ENCODE measurements at regions not wholly inside any gene's neighbourhood (a gene's known extent, or its start where the extent isn't known, plus 50 kb on each side); places are given as distances from the start of the nearest gene placed in this dataset.

DNA sequence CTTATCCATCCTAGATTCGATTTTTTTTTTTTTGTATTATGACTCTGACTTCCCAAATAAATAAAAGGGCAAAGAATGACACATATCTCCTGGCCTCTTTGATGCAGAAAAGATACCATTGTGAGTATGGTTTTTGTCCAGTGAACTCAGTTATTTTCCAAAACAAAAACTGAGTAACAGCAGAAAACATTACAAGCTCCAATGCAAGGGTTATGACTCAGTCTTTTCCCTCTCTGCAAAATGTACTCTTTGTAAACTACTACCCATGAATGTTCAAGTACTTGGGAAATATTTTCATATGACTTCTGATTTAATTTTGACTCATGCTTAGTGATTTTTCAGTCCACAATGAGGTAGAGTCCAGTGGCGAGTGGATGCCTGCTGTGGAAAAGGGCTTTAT is 355.3 kb downstream of the RNF144B start:
- peak; percentile 31 for DNase-seq (ENCODE audit: low read depth, low spot score)
- no peak overlapping the region for H3K27ac ChIP-seq

GRCh38 chr6:18746727-18747126 is 359.6 kb downstream of the RNF144B start:
- no peak for DNase-seq (ENCODE audit: low read depth, low spot score)

DNA sequence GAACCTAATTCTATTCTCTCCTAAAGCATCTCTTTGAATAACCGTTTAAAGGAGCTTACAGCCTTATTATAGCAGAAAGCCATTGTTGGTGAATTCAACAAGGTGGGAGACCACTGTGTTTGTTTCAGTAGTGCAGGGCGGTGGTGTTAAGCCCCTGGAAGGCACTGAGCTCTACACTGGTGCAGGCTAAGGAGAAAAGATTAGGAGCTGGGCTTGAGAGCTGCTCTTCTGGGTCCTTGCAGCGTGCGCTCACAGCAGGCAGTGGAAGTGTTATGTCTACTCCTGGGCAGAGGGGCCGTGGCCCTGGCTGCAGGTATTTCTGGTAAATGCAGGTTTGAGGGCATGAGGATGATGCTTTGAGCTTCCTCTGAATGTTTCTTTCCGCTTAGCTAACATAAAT is 361.2 kb downstream of the RNF144B start:
- DNase-seq (ENCODE audit: low read depth, low spot score), result no peak
- H3K27ac ChIP-seq, result no peak overlapping the region

More at GRCh38 chr6:18746727-18747126, 359.6 kb downstream of the RNF144B start:
- H3K27ac ChIP-seq, result no peak overlapping the region

- no peak for DNase-seq (ENCODE audit: low read depth, low spot score)
- no peak overlapping the region for H3K27ac ChIP-seq
Measured at GRCh38 chr6:18752278-18753068, 365.3 kb downstream of the RNF144B start.

- H3K27ac ChIP-seq, result no peak overlapping the region
- DNase-seq (ENCODE audit: low read depth, low spot score), result no peak
Measured at GRCh38 chr6:18753076-18753475, 365.9 kb downstream of the RNF144B start.

GRCh38 chr6:18763086-18763485 is 375.9 kb downstream of the RNF144B start:
- DNase-seq (ENCODE audit: low read depth, low spot score), result peak; percentile 16
- peak overlapping the region; percentile 32 for H3K27ac ChIP-seq

DNA sequence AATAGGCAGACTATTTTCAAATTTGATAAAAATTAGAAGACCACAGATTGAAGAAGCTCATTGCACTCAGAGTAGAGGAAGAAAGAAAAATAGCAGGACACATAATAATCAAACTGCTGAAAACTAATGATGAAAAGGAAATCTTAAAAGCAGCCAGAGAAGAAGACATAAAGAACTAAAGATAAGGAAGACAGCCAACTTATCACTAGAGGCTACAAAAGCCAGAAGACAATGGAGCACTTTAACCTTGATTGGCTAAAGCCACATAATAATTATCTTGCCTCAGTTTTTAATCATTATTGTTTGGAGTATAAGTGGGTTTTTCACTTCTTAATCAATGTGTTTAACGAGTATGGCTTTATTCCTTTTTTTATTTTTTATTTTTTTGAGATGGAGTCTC is 397.6 kb downstream of the RNF144B start:
- no peak overlapping the region for H3K27ac ChIP-seq
- no peak for DNase-seq (ENCODE audit: low read depth, low spot score)

- DNase-seq (ENCODE audit: low read depth, low spot score), result no peak
- no peak overlapping the region for H3K27ac ChIP-seq
Measured at GRCh38 chr6:18785810-18786490, 398.8 kb downstream of the RNF144B start.

DNA sequence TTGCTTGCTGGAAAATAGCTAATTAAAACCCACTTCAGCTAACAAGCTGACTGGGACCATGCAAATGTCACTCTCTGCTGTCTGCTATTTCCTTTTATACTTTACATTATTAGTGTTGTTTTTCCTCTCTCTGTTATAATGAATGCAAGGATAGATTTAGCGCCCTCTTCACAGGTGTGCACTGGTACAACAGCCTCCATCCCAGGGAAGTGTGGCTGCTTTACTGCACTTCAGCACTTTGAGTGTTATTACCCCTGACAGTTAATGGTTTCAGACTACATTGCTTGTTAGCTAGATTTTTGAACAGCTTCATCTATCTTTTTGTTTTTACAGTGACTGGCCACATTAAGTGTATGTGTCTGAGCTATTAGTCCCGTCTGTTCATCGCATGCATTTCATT is 405.7 kb downstream of the RNF144B start:
- no peak overlapping the region for H3K27ac ChIP-seq
- no peak for DNase-seq (ENCODE audit: low read depth, low spot score)

- DNase-seq (ENCODE audit: low read depth, low spot score), result no peak
- H3K27ac ChIP-seq, result no peak overlapping the region
Measured at GRCh38 chr6:18795726-18796125, 408.6 kb downstream of the RNF144B start.

DNA sequence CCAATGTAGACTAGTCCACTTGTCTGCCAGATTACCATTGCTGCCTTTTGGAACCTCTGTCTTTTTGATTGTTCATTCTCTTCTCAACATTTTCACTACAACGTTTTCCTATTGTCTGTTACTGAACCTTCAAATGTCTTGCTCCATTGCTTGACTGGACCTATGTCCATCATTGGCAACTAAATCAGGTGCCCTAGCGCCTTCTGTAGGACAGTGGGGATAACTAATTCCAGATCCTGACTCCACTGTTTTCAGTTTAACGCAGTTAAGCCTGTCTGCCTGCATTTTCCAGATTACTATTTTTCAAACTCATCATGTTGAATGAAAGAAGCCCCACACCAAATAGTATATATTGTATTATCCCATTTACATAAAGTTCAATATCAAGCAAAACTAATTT is 433.6 kb downstream of the RNF144B start:
- no peak overlapping the region for H3K27ac ChIP-seq
- DNase-seq (ENCODE audit: low read depth, low spot score), result no peak

- DNase-seq (ENCODE audit: low read depth, low spot score), result no peak
Measured at GRCh38 chr6:18823782-18824386, 436.7 kb downstream of the RNF144B start.

DNA sequence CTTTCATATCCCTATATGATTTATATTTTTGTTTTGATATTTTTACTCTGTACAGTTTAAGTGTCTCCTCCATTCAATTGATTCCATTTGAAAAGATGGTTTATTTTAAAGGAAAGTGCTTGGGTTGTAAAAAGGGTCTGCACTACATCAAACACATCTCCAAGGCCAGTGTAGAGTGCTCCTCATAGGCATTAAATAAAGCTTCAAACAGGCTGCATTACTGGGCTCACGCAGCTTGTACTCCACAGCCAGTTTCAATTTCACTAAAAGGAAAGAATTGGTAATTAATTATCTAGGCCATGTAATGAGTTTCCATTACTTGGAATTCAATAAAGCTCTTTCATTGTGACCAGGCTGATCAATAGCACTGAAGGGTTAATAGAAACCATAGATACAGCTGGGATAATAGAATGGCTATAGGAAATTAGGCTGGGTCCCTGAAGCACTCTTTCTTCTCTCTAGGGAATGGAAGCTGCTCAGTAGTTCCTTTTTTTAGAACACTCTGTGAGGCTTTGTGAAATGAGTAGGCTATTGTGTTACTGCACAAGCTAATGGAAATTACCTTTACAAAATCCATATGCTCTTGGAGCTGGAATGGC is 442.2 kb downstream of the RNF144B start:
- H3K27ac ChIP-seq, result no peak overlapping the region
- no peak for DNase-seq (ENCODE audit: low read depth, low spot score)

More at GRCh38 chr6:18823782-18824386, 436.7 kb downstream of the RNF144B start:
- no peak overlapping the region for H3K27ac ChIP-seq

DNA sequence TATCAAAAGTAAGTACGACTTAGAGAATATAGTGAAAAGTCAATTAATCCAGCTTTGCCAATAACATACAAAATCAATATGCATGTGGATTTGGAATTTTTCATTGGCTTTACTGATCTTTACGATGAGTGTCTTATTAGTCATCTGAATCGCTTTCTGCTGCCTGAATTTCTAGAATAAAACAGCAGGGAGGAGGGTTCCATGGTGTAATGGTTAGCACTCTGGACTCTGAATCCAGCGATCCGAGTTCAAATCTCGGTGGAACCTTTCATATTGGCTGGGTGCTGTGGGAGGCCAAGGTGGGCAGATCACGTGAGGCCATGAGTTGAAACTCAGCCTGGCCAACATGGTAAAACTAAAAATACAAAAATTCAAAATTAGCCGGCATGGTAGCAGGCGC is 448.8 kb downstream of the RNF144B start:
- no peak overlapping the region for H3K27ac ChIP-seq
- DNase-seq (ENCODE audit: low read depth, low spot score), result no peak

DNA sequence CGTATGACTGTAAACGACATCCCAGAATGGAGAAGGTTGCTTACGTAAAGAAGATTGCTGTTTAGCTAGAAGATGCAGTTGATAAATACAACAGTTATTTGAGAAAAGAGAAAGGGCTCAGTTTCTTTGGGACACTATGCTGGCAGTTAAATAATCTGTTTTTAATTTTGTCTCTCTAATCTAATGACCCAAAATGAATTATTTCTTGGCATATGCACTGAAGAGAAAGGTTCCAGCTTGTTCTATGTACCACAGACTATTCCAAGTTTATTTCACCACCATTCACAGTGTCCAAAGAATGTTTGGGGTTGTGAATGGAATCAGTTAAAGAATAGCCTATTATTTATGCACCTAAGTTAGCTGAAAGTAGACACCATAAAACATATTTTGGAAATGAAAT is 449.9 kb downstream of the RNF144B start:
- no peak for DNase-seq (ENCODE audit: low read depth, low spot score)
- no peak overlapping the region for H3K27ac ChIP-seq

GRCh38 chr6:18842534-18842933 is 455.4 kb downstream of the RNF144B start:
- H3K27ac ChIP-seq, result no peak overlapping the region
- DNase-seq (ENCODE audit: low read depth, low spot score), result no peak

- DNase-seq (ENCODE audit: low read depth, low spot score), result peak; percentile 16
Measured at GRCh38 chr6:18845896-18846295, 458.7 kb downstream of the RNF144B start.

DNA sequence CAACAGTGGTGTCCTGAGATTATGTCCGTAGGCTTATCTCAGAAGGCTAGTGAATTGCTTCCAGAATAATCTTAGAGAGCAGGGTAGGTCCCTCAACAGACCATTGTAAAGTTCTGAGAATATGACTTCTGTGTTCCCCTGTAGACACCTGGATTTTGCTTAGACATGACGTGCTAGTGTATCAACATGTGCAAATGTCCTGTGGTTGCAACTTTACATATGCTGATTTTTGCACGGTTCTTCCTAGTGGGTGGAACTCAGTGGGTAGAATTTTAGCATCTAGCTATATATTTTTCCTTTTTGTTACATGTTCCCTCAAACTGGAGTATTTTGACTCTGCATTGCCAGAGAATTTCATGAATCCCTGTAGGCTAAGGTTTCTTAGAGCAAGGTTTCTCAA is 459.2 kb downstream of the RNF144B start:
- no peak for DNase-seq (ENCODE audit: low read depth, low spot score)
- H3K27ac ChIP-seq, result no peak overlapping the region

More at GRCh38 chr6:18845896-18846295, 458.7 kb downstream of the RNF144B start:
- H3K27ac ChIP-seq, result no peak overlapping the region

- DNase-seq (ENCODE audit: low read depth, low spot score), result peak; percentile 41
- no peak overlapping the region for H3K27ac ChIP-seq
Measured at GRCh38 chr6:18861204-18861603, 474.1 kb downstream of the RNF144B start.

GRCh38 chr6:18883268-18883667 is 496.1 kb downstream of the RNF144B start:
- DNase-seq (ENCODE audit: low read depth, low spot score), result no peak
- no peak overlapping the region for H3K27ac ChIP-seq

DNA sequence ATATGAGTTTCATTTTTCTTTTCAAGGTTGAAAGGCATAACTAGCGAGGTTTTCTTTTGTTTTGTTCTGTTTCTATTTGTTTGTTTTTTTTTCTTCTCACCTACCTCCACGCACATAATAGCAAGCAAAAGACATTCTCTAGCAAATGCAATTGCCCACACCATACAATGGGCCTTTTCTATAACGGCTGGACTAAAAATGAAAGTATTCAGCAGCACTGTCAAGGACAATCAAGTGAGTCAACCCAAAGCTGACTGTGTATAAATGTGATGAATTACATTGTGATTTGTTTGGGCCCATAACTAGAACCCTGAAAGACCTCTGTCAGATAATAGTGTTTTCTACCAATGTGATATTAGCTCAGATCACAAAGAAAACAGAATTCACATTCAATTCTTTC is 496.7 kb downstream of the RNF144B start:
- no peak overlapping the region for H3K27ac ChIP-seq
- no peak for DNase-seq (ENCODE audit: low read depth, low spot score)

All from epithelial cell of prostate (primary cell).